Stimulated activated naive CD8-positive, alpha-beta T cell treated with anti-CD3 and anti-CD28 coated beads, Interleukin-15, amount 100 ng/mL, for 72 hours (primary cell): ENCODE measurements at regions not wholly inside any gene's neighbourhood (a gene's known extent, or its start where the extent isn't known, plus 50 kb on each side); places are given as distances from the start of the nearest gene placed in this dataset.
"Not testable (repeated sequence)": the region's sequence is repeated elsewhere in the genome, so short reads cannot be mapped to it uniquely, and the experiment has no call there.

Experiments
- ATAC-seq: fragments of 150-1000 bp; cut with Tn5 transposase; 2 replicates; pipeline ENCODE4 v1.10.0; 2021; ENCODE audit warnings: mild to moderate bottlenecking, moderate library complexity
- DNase-seq, 2 donors: peaks; one replicate each; pipeline ENCODE4 v3.0.0; 2021 to 2022
- H3K27ac Mint-ChIP-seq, 2 donors: one replicate each; pipeline ENCODE4 v1.8.0; 2022; ENCODE audit warnings: mild to moderate bottlenecking in 2 of 2, mixed read lengths in 2 of 2, moderate library complexity in 2 of 2
- H3K27me3 Mint-ChIP-seq: one replicate; pipeline ENCODE4 v1.8.0; 2022; ENCODE audit warnings: mixed read lengths
- H3K4me1 Mint-ChIP-seq: one replicate; pipeline ENCODE4 v1.8.0; 2022; ENCODE audit warnings: mild to moderate bottlenecking, mixed read lengths
- H3K4me3 Mint-ChIP-seq, 2 donors: one replicate each; pipeline ENCODE4 v1.8.0; 2022; ENCODE audit warnings: mild to moderate bottlenecking in 2 of 2, mixed read lengths in 2 of 2, moderate library complexity in 1 of 2
- H3K9me3 Mint-ChIP-seq, 2 donors: one replicate each; pipeline ENCODE4 v1.8.0; 2022; ENCODE audit warnings: mixed read lengths in 2 of 2

DNA sequence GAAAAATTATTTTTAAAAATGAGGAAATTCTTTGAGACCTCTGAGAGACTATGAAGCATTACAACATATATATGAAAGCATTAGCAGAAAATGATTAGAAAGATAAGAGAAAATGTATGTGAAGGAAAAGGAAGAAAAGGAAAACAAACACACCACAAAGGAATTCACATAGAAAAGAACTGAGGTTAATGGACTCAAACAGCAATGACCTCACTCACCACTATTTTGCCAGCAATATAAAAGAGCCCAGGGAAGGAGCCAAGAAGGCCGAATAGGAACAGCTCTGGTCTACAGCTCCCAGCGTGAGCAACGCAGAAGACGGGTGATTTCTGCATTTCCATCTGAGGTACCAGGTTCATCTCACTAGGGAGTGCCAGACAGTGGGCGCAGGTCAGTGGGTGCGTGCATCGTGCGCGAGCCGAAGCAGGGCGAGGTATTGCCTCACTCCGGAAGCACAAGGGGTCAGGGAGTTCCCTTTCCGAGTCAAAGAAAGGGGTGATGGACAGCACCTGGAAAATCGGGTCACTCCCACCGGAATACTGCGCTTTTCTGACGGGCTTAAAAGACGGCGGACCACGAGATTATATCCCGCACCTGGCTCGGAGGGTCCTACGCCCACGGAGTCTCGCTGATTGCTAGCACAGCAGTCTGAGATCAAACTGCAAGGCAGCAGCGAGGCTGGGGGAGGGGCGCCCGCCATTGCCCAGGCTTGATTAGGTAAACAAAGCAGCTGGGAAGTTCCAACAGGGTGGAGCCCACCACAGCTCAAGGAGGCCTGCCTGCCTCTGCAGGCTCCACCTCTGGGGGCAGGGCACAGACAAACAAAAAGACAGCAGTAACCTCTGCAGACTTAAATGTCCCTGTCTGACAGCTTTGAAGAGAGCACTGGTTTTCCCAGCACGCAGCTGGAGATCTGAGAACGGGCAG lies 1075.2 kb upstream of the NOVA1 start:
- not testable (repeated sequence) for H3K27me3 Mint-ChIP-seq

DNA sequence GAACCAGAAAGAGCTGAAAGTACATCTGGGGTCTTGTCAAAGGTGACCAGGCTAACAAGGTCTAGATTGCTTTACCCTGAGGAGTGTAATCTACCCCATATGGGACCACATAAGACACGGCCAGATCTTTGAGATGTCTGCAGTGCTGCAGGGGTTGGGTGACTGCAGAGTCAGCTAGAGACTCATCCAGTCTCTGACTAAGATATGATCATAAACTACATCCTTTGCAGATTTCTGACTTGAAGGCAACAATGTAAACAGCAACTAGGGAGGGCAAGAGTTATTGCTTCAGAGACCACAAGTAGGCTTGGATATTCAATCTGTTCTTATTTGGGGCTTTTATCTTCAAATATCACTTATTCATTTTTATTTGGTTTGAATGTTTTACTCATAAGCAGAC lies 1080.5 kb upstream of the FOXG1 start:
- ATAC-seq (no peak), DNase-seq (no peak)
- peaks cover 12 to 16% of the 10 kb centered on the region in 2 donors for H3K9me3 Mint-ChIP-seq
- H3K27me3 Mint-ChIP-seq: no peaks in the 10 kb centered on the region
- H3K27ac Mint-ChIP-seq: no peak overlapping the region
- H3K4me1 Mint-ChIP-seq: no peaks in the 10 kb centered on the region
- no peak overlapping the region for H3K4me3 Mint-ChIP-seq

More for the DNA sequence above, 1075.2 kb upstream of the NOVA1 start:
- H3K4me1 Mint-ChIP-seq, H3K27ac Mint-ChIP-seq, H3K4me3 Mint-ChIP-seq, ATAC-seq, DNase-seq: not testable (repeated sequence)
- H3K9me3 Mint-ChIP-seq: peaks cover 11 to 33% of the 10 kb centered on the region in 2 donors

DNA sequence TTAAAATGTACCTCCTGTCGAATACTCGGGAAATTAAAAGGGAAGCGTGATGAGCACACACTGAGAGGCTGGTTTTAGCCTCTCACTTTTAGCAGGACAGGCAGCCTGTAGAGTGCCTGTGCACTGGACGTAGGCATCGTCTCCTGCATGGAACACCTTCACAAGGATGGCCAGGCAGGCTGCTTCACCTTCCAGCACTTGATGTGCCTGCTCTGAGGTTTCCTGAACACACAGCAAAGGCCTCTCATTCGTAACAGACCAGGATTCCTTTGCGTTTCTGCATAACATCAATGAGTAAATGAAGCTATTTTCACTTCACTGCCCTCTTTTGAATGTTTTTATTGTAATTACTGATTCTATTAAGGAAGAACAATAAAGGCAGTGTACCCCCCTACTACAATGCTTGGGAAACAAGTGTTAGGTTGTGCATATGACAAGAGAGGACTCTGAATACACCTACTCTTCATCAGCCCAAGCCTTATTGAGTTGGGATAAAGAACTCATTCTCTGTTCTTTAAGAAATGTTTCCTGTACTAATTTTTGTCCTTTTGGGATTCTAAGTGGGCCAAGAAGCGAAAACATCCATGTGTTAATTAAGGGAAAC lies 1077.6 kb upstream of the FOXG1 start:
- ATAC-seq (no peak), DNase-seq (no peak)
- H3K27ac Mint-ChIP-seq: no peak overlapping the region
- H3K4me3 Mint-ChIP-seq: no peak overlapping the region
- H3K9me3 Mint-ChIP-seq: peaks cover 14 to 16% of the 10 kb centered on the region in 2 donors
- H3K4me1 Mint-ChIP-seq: no peaks in the 10 kb centered on the region
- no peaks in the 10 kb centered on the region for H3K27me3 Mint-ChIP-seq

DNA sequence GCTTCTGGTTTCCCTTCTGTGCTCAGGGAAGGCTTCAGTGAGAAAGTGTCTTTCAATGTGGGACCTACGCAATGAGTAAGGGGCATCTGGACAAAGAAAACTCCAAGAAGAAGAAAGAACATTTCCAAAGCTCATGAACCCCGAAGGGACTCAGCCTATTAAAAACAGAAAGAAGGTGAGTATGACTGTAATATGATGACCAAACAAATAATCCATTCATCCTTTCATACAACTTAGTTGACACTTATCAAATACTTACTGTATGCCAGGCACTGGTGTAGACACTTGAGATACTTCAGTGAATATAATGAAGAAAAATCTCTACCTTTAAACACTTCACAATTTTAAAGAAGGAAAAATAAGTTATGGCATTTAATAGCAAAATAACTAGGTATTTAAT lies 1054.2 kb upstream of the FOXG1 start:
- no peak for DNase-seq
- ATAC-seq: no peak
- Mint-ChIP-seq H3K27me3 (no peaks in the 10 kb centered on the region), H3K4me3 (no peak overlapping the region), H3K9me3 (peaks cover 37 to 48% of the 10 kb centered on the region in 2 donors), H3K4me1 (no peaks in the 10 kb centered on the region), H3K27ac (no peak overlapping the region)

DNA sequence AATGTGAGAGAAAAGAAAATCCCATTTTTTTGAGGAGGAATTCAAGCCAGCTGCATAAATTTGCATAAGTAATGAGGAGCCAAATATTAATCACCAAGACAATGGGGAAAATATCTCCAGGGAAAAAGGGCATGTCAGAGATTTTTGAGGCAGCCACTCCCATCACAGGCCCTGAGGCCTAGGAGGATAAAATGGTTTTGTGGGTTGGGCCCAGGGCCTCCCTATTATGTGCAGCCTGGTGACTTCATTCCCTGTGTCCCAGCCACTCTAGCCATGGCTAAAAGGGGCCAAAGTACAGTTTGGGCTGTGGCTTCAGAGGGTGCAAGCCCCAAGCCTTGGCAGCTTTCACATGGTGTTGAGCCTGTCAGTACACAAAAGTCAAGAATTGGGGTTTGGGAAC lies 1051.0 kb upstream of the FOXG1 start:
- Mint-ChIP-seq H3K27ac (no peak overlapping the region), H3K27me3 (no peaks in the 10 kb centered on the region), H3K9me3 (peaks cover 43 to 56% of the 10 kb centered on the region in 2 donors), H3K4me3 (no peak overlapping the region), H3K4me1 (no peaks in the 10 kb centered on the region)
- DNase-seq (no peak), ATAC-seq (no peak)

DNA sequence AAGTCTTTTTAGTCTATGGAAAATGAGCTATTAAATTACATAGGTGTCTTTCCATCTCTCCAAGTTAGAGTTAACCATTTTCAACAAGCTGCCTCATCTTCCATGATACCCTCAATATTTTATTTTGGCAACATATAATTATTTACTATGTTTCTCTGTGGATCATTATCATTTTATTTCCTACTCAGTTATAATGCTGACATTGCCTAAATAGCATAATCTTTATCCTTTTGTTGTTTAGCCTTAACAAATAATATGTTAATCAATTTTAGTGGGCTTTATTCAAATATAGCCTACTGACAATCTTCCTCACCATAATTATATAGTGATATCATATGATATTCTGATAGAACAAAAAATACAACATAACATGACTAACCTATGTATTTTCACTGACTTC lies 1044.8 kb upstream of the FOXG1 start:
- Mint-ChIP-seq H3K4me1 (no peaks in the 10 kb centered on the region), H3K27me3 (no peaks in the 10 kb centered on the region), H3K4me3 (no peak overlapping the region), H3K27ac (no peak overlapping the region), H3K9me3 (peaks cover 18 to 19% of the 10 kb centered on the region in 2 donors)
- DNase-seq (no peak), ATAC-seq (no peak)

DNA sequence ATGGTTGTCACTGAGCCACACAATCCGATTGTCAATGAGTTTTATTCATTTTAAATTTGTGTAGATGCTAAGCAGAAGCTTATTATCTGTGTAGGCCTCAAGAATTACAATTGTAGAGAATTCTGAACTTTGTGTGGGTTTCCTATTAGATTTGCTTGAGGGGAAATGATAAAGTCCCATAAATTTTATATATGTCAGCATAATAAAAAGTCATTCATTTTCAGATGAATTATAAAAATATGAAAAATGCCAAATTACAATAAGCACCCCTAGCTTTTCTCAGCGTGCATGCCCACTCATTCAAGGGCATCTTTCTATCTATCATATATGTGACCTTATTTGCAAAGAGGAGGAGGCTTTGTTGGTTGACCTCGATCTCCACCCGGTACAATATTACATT lies 1041.1 kb upstream of the FOXG1 start:
- Mint-ChIP-seq H3K4me3 (no peak overlapping the region), H3K27ac (no peak overlapping the region), H3K27me3 (no peaks in the 10 kb centered on the region), H3K9me3 (peaks cover 11 to 16% of the 10 kb centered on the region in 2 donors), H3K4me1 (no peaks in the 10 kb centered on the region)
- ATAC-seq (no peak), DNase-seq (no peak)

DNA sequence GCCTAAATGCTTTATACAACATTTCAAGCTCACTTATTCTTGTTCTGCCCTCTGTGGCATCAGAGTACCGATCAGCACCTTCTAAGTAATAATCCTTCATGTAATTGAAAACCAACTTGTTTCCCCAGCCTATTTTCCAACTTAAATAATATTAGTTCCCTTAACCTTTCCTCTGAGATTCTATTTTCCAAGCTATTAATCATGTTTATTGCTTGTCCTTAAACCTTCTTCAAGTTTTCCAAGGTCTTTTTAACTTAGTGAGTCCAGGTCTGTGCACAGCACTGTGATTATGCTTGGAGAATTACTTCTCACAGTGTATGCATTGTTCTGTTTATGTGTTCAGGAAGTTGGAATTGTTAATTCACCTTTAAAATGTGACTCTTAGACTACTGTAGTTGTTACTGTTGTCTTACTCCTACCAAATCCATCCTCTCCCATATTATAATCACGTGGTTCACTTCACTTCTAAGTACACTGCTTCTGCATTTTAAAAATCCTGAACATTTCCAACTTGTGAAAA lies 1039.3 kb upstream of the FOXG1 start:
- no peak overlapping the region for H3K27ac Mint-ChIP-seq
- DNase-seq (no peak), ATAC-seq (no peak)
- H3K4me3 Mint-ChIP-seq: no peak overlapping the region
- H3K9me3 Mint-ChIP-seq: peaks cover 5 to 12% of the 10 kb centered on the region in 2 donors
- no peaks in the 10 kb centered on the region for H3K4me1 Mint-ChIP-seq
- no peaks in the 10 kb centered on the region for H3K27me3 Mint-ChIP-seq

DNA sequence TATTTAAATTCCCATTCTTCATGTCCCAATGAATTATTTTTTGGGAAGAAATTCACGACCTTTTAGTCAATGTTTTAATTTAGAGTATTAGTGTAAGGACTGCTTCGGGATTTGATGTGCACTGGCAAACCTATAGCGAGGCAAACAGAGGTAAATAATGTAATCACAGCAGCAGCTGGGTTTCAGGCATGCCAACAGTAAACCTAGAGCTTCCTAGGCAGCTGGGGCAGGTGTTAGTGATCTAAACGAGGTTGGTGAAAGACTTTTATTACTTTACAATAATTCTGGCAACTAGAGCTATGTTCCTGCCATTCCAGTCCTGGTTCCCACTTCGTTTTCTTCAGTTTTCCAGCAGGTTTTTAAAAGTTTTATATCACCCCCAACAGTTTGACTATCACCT lies 1036.4 kb upstream of the FOXG1 start:
- no peak overlapping the region for H3K27ac Mint-ChIP-seq
- no peak overlapping the region for H3K4me3 Mint-ChIP-seq
- DNase-seq (no peak), ATAC-seq (no peak)
- H3K4me1 Mint-ChIP-seq: no peaks in the 10 kb centered on the region
- no peaks in the 10 kb centered on the region for H3K27me3 Mint-ChIP-seq
- H3K9me3 Mint-ChIP-seq: peaks cover 10 to 18% of the 10 kb centered on the region in 2 donors

DNA sequence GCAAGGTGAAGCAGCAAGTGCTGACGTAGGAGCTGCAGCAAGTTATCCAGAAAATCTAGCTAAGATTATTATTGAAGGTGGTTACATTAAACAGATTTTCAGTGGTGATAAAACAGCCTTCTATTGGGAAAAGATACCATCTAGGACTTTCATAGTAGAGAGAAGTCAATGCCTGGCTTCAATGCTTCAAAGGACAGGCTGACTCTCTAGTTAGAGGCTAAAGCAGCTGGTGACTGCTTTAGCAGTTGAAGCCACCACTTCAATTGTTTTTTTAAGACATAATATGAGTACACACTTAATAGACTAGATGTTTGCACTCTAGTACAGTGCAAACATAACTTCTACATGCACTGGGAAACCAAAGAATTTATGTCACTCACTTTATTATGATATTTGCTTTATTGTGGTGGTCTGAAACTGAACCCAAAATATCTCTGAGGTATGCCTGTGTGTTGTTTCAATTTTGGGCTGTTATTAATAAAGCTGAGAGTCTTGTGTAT lies 1026.9 kb upstream of the FOXG1 start:
- Mint-ChIP-seq H3K27ac (no peak overlapping the region), H3K9me3 (peaks cover 5% of the 10 kb centered on the region in 2 donors), H3K4me1 (no peaks in the 10 kb centered on the region), H3K4me3 (no peak overlapping the region), H3K27me3 (no peaks in the 10 kb centered on the region)
- ATAC-seq (no peak), DNase-seq (no peak)

DNA sequence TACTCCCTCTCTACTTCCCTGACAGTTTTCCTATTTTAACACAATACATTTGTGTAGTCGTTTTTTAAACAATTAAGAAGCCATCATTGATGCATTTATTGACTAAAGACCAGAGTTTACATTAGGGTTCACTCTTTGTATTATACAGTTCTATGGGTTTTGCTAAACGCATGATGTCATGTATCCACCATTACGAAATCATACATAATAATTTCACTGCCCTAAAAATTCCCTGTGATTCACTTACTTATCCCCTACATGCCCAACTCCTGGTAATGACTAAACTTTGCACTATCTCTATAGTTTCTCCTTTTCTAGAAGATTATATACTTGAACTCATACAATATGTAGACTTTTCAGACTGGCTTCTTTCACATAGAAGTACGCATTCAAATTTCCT lies 1016.5 kb upstream of the FOXG1 start:
- Mint-ChIP-seq H3K9me3 (peaks cover 0 to 8% of the 10 kb centered on the region in 2 donors), H3K27me3 (no peaks in the 10 kb centered on the region), H3K27ac (no peak overlapping the region), H3K4me3 (no peak overlapping the region), H3K4me1 (no peaks in the 10 kb centered on the region)
- no peak for DNase-seq
- ATAC-seq: no peak

DNA sequence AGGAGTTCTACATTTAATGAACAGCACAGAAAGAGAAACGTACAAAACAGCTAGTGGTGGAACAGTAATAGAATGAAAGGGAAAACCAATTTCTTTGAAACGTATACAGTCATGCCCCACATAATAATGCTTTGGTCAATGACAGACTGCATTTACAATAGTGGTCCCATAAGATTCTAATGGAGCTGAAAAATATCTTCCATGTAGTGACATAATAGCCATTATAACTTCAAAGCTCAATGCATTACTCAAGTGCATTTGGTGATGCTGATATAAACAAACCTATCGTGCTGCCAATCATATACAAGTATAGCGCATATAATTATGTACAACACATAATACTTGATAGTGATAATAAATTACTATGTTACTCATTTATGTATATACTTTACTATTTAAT lies 1008.9 kb upstream of the FOXG1 start:
- H3K4me1 Mint-ChIP-seq, ATAC-seq, H3K27me3 Mint-ChIP-seq, H3K9me3 Mint-ChIP-seq, H3K27ac Mint-ChIP-seq, H3K4me3 Mint-ChIP-seq, DNase-seq: not testable (repeated sequence)

DNA sequence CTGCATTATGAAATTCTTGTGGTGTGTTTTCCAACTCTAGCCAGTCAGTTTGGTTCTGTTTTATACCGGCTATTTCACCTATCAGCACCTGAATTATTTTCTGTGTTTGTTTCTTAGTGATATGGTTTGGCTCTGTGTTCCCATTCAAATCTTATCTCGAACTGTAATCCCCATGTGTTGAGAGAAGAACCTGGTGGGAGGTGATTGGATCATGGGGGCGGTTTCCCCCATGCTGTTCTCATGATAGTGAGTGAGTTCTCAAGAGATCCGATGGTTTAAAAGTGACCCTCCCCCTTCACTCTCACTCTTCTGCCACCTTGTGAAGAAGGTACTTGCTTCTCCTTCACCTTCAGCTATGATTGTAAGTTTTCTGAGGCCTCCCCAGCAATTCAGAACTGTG lies 1006.2 kb upstream of the FOXG1 start:
- not testable (repeated sequence) for H3K4me3 Mint-ChIP-seq, H3K27ac Mint-ChIP-seq, H3K4me1 Mint-ChIP-seq, DNase-seq, ATAC-seq, H3K27me3 Mint-ChIP-seq
- H3K9me3 Mint-ChIP-seq: peaks cover 10 to 15% of the 10 kb centered on the region in 2 donors

DNA sequence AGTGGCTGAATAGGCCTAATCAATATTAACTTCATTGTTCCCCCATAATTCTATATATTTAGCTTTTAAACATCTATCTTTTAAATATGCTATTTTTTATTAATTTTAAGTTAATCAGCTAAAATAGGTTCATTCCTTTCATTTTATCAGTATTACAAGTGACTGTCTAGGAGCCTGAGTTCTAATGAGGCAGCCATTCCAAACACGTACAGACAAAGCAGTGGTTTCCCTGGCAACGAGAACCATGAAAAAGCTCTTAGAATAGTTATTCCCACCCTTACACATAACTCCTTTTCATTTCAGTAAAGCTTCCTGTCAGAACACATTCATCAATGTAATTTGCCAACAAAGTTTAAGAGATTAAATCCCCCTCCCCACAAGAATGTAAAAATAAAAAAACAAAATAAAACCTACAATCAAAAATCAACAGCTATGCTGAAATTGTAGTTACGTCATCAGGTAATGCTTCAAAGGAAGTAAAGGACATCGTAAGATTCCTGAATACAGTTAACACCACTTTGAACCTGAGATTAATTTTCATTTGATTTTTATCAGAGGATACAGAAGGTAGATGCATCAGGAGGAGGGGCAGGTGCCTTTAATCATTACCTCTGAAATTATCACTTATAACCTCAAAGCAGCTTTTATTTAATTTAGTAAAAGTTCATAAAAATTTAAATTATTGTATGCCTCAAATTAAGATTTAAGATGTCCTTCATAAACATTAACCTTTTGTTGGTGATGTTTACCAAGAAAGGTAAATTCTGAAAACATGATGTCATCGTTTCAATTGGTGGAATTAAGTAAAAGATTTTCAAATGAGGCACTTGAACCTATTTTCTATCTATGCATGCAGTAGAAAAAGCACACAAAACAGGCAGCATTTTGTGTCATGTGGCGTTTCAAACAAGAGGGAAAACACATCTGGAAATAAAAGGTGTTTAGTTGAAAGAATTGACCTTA lies 967.2 kb upstream of the FOXG1 start:
- H3K4me3 Mint-ChIP-seq, DNase-seq, H3K4me1 Mint-ChIP-seq, H3K27ac Mint-ChIP-seq, ATAC-seq, H3K27me3 Mint-ChIP-seq: not testable (repeated sequence)
- peaks cover 7 to 17% of the 10 kb centered on the region in 2 donors for H3K9me3 Mint-ChIP-seq
